ENCODE measurements at regions not wholly inside any gene's neighbourhood (a gene's known extent, or its start where the extent isn't known, plus 50 kb on each side); places are given as distances from the start of the nearest gene placed in this dataset.

GRCh38 chr5:119726544-119726943, 97.2 kb downstream of the FAM170A start:
- Histone ChIP-seq H3K4me1 (ENCODE audit: control insufficient read depth in 2 of 3, insufficient read depth in 2 of 3, low read depth in 1 of 3, low read length in 3 of 3) (no peaks in the 10 kb centered on the region), H3K9me3 (ENCODE audit: control insufficient read depth in 2 of 3, insufficient read depth in 1 of 3, low read length in 3 of 3) (peaks cover 0 to 5% (median 0%) of the 10 kb centered on the region in 3 donors), H3K4me3 (ENCODE audit: low read length in 3 of 3) (no peak overlapping the region), H3K9ac (ENCODE audit: low read length in 3 of 3) (no peak overlapping the region), H3K27ac (ENCODE audit: low read depth in 2 of 2, low read length in 2 of 2) (no peak overlapping the region), H3K36me3 (ENCODE audit: control insufficient read depth in 2 of 3, insufficient read depth in 3 of 3, low read length in 3 of 3) (no peaks in the 10 kb centered on the region), H3K27me3 (ENCODE audit: control insufficient read depth, insufficient read depth, low read length) (no peaks in the 10 kb centered on the region)
- intact Hi-C loops (cut with DNase I) = no loop called here
- TF ChIP-seq CTCF (IDR thresholded peaks at IDR 0.05; ENCODE audit: borderline replicate concordance, extremely low read depth, insufficient read depth) = no peak
- FAIRE-seq (no peak), DNase-seq (no peak)

- FAIRE-seq = no peak
- Histone ChIP-seq H3K9ac (ENCODE audit: low read length in 3 of 3) (no peak overlapping the region), H3K27ac (ENCODE audit: low read depth in 2 of 2, low read length in 2 of 2) (no peak overlapping the region), H3K4me1 (ENCODE audit: control insufficient read depth in 2 of 3, insufficient read depth in 2 of 3, low read depth in 1 of 3, low read length in 3 of 3) (no peaks in the 10 kb centered on the region), H3K9me3 (ENCODE audit: control insufficient read depth in 2 of 3, insufficient read depth in 1 of 3, low read length in 3 of 3) (no peaks in the 10 kb centered on the region), H3K27me3 (ENCODE audit: control insufficient read depth, insufficient read depth, low read length) (no peaks in the 10 kb centered on the region), H3K36me3 (ENCODE audit: control insufficient read depth in 2 of 3, insufficient read depth in 3 of 3, low read length in 3 of 3) (no peaks in the 10 kb centered on the region), H3K4me3 (ENCODE audit: low read length in 3 of 3) (no peak overlapping the region)
- DNase-seq = no peak
- intact Hi-C loops (cut with DNase I) = no loop called here
- TF ChIP-seq CTCF (IDR thresholded peaks at IDR 0.05; ENCODE audit: borderline replicate concordance, extremely low read depth, insufficient read depth) = no peak
These were observed 110.9 kb downstream of the FAM170A start for GRCh38 chr5:119740225-119740624.

DNA sequence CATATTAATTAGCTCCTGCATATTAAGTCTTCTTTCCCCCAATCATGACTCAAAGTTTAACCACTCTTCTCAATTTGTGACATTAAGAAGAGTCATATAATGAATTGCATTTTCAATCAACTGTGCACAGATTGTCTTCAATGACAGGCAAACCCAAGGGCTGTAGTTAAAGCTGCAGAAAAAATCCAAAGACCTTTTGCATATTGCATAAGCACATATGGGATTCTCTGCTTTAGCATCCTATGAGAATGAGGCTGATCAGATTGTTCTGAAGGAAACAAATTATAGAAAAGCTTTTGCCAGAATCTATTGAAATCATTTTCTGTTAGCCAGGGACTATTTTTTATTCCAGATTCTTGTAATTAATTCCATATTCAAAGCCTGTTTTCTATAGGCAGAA, 112.3 kb downstream of the FAM170A start:
- Histone ChIP-seq H3K27me3 (ENCODE audit: control insufficient read depth, insufficient read depth, low read length) (no peaks in the 10 kb centered on the region), H3K4me1 (ENCODE audit: control insufficient read depth in 2 of 3, insufficient read depth in 2 of 3, low read depth in 1 of 3, low read length in 3 of 3) (no peaks in the 10 kb centered on the region), H3K36me3 (ENCODE audit: control insufficient read depth in 2 of 3, insufficient read depth in 3 of 3, low read length in 3 of 3) (no peaks in the 10 kb centered on the region), H3K4me3 (ENCODE audit: low read length in 3 of 3) (no peak overlapping the region), H3K27ac (ENCODE audit: low read depth in 2 of 2, low read length in 2 of 2) (no peak overlapping the region), H3K9me3 (ENCODE audit: control insufficient read depth in 2 of 3, insufficient read depth in 1 of 3, low read length in 3 of 3) (no peaks in the 10 kb centered on the region), H3K9ac (ENCODE audit: low read length in 3 of 3) (no peak overlapping the region)
- no peak for DNase-seq
- no peak for TF ChIP-seq CTCF (IDR thresholded peaks at IDR 0.05; ENCODE audit: borderline replicate concordance, extremely low read depth, insufficient read depth)
- FAIRE-seq = no peak
- intact Hi-C loops (cut with DNase I) = no loop called here

GRCh38 chr5:119742311-119742710, 113.0 kb downstream of the FAM170A start:
- Histone ChIP-seq H3K9me3 (ENCODE audit: control insufficient read depth in 2 of 3, insufficient read depth in 1 of 3, low read length in 3 of 3) (no peaks in the 10 kb centered on the region), H3K9ac (ENCODE audit: low read length in 3 of 3) (no peak overlapping the region), H3K27ac (ENCODE audit: low read depth in 2 of 2, low read length in 2 of 2) (no peak overlapping the region), H3K4me3 (ENCODE audit: low read length in 3 of 3) (no peak overlapping the region), H3K36me3 (ENCODE audit: control insufficient read depth in 2 of 3, insufficient read depth in 3 of 3, low read length in 3 of 3) (no peaks in the 10 kb centered on the region), H3K4me1 (ENCODE audit: control insufficient read depth in 2 of 3, insufficient read depth in 2 of 3, low read depth in 1 of 3, low read length in 3 of 3) (no peaks in the 10 kb centered on the region), H3K27me3 (ENCODE audit: control insufficient read depth, insufficient read depth, low read length) (no peaks in the 10 kb centered on the region)
- no peak for DNase-seq
- no peak for TF ChIP-seq CTCF (IDR thresholded peaks at IDR 0.05; ENCODE audit: borderline replicate concordance, extremely low read depth, insufficient read depth)
- intact Hi-C loops (cut with DNase I) = no loop called here
- FAIRE-seq = no peak
